Coronary artery (tissue), 2 donors: ENCODE measurements at regions not wholly inside any gene's neighbourhood (a gene's known extent, or its start where the extent isn't known, plus 50 kb on each side); places are given as distances from the start of the nearest gene placed in this dataset.
A peak's percentile ranks its signal among the peaks of the same experiment; 100 is the strongest.

Experiments
- DNase-seq: peaks from one replicate; pipeline ENCODE4 v3.0.0-alpha.2; 2017; ENCODE audit warnings: low spot score
- H3K27ac ChIP-seq, 2 donors: fragments of 200-600 bp; sonication (generic); one replicate each; pipeline ENCODE4 v1.5.1; 2016 to 2019
- H3K4me3 ChIP-seq: fragments of 200-600 bp; sonication (generic); 2 replicates; pipeline ENCODE4 v1.5.1; 2016; ENCODE audit warnings: mild to moderate bottlenecking, moderate library complexity
- TF ChIP-seq, protein P1 (sequence below): fragments of 200-600 bp; sonication (generic); IDR thresholded peaks from one replicate; pipeline ENCODE4 v1.5.1; 2019; ENCODE audit warnings: antibody characterized with exemption

DNA sequence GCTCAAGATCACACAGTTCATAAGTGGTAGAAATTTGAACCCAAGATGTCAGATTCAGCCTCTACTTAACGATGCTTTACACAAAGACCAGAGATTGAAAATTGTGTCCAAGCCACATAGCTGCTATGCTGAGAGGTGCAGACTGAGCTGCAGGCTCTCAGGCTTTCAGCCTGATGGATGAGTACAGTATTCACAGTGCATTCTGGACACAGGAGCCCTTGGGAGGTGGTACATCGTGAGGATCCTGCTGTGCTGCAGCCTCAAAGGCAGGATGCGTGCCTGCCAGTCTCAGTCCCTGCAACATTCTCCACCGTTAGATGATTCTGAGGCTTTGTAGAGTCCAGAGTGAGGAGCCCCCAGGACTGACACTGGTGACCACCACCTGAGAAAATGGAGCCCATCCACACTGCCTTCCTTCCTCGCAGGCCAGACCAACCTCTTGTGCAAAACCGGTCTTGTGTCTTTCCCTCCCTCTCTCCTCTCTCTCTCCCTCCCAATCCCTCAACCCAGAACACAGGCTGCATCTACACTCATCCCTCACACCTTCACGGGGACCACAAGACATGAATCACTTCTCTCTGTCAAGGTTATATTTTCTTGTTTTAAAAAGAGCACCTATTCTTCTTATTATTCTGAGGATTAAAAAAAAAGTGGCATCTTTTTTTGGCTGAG is 203.4 kb upstream of the ZNF507 start:
- TF ChIP-seq, protein P1, sequence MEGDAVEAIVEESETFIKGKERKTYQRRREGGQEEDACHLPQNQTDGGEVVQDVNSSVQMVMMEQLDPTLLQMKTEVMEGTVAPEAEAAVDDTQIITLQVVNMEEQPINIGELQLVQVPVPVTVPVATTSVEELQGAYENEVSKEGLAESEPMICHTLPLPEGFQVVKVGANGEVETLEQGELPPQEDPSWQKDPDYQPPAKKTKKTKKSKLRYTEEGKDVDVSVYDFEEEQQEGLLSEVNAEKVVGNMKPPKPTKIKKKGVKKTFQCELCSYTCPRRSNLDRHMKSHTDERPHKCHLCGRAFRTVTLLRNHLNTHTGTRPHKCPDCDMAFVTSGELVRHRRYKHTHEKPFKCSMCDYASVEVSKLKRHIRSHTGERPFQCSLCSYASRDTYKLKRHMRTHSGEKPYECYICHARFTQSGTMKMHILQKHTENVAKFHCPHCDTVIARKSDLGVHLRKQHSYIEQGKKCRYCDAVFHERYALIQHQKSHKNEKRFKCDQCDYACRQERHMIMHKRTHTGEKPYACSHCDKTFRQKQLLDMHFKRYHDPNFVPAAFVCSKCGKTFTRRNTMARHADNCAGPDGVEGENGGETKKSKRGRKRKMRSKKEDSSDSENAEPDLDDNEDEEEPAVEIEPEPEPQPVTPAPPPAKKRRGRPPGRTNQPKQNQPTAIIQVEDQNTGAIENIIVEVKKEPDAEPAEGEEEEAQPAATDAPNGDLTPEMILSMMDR: no peak
- Histone ChIP-seq H3K27ac (no peak overlapping the region), H3K4me3 (no peak overlapping the region)
- no peak for DNase-seq

DNA sequence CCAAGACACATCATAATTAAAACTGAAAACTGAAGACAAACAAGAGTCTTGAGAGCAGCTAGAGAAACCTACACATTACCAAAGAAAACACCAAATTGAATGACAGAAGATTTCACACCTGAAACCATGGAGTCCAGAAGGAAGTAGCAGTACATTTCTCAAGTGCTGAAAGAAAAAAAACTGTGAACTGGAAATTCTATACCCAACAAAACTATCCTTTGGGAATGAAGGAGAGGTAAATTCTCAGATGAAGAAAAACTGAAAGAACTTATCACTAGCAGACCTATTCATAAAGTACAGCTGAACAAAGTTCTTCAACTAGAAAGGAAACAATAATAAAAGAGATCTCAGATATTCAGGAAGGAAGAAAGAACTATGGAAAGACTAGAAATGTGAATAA is 198.7 kb upstream of the ZNF507 start:
- no peak for DNase-seq
- TF ChIP-seq, protein P1: no peak
- Histone ChIP-seq H3K27ac (no peak overlapping the region), H3K4me3 (no peak overlapping the region)

DNA sequence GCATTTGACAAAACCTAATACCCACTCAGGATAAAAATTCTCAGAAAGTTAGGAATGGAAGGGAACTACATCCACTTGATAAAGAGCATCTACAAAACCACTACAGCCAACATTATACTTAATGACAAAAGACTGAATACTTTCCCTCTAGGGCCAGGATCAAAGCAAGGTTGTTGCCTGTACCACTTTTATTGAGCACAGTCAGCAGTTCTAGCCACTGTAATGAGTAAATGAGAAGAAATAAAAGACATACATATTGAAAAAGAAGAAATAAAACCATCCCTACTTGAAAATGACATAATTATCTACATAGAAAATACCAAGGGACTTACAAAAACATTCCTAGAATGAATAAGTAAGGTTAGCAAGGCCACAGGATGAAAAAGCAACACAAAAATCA is 194.8 kb upstream of the ZNF507 start:
- no peak overlapping the region for H3K27ac ChIP-seq
- no peak overlapping the region for H3K4me3 ChIP-seq
- DNase-seq: no peak
- TF ChIP-seq, protein P1: no peak

DNA sequence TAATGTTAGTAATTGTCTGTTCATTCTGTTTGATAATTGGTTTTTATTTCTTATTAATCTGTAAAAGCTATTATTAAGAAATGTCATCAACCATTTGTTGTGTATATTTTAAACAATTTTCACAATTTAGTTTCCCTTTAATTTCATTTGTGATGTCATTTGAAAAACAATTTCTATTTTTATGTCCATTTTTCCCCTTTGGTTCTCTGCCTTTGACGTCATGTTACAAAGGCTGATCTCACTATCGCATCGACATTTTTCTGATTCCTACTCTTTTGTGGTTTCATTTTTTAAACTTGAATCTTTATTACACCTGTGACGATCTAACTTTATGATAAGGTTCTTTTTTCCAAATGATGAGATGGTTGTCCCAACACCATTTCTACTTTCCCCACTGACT is 191.0 kb upstream of the ZNF507 start:
- H3K27ac ChIP-seq: no peak overlapping the region
- DNase-seq: no peak
- H3K4me3 ChIP-seq: no peak overlapping the region
- TF ChIP-seq, protein P1: no peak

DNA sequence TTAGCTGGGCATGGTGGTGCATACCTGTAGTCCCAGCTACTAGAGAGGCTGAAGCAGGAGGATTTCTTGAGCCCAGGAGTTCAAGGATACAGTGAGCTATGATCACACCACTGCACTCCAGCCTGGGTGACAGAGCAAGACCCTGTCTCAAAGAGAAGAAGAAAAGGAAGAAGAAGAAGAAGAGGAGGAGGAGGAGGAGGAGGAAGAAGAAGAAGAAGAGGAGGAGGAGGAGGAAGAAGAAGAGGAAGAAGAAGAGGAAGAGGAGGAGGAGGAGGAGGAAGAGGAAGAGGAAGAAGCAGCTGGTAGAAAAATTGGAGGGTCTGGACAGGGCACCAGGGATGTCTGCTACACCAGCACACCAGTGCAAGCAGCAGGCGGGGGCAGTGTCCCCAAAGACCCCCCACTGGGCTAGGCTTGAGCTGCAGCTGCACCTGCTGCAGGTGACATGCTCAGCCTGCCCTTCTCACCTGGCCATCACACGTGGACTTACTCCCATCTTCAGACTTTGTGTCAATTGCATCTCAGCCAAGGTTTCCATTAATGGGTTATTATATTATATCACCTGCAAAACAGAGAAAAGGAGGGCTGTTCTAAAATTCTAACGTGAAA is 180.9 kb upstream of the ZNF507 start:
- TF ChIP-seq, protein P1: no peak
- DNase-seq: peak; percentile 5
- Histone ChIP-seq H3K4me3 (no peak overlapping the region), H3K27ac (no peak overlapping the region)

DNA sequence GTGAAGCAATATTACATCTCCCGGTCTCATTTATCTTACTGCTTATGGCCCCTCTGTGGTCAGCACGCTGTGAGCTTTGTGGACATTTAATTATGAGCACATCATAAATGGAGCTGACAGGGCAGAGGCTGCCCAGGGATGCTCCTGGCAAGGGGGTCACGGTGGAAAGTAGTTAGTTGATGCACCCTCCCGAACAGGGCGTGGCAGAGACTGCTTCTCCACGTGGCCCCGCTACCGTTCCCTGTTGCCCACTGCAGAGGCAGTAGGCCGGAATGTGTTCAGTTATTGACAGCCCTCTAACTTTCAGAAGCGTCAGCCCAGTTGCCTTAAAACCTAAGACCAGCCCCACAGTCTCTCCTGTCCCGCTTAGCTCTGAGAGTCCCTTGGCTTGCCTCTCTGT is 180.3 kb upstream of the ZNF507 start:
- TF ChIP-seq, protein P1: no peak
- Histone ChIP-seq H3K27ac (no peak overlapping the region), H3K4me3 (no peak overlapping the region)
- peak; percentile 19 for DNase-seq

DNA sequence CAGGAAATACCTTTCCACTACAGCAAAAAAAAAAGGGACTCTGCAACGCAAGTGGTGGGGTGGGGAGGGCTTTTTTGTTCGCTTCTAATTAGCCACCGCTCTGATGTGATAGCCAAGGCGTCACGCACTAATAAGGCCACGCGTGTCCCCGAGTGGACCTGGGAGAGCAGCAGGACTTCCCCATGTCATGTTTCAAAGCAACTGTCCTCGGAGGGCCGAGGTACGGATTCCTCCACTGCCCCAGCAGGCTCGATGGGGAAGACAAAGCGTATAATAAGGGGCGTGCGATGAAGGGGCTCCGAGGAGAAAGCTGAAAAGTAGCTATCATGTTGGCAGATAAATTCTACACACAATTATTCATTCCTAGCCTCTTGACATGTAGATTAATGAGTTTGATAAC is 179.7 kb upstream of the ZNF507 start:
- TF ChIP-seq, protein P1: no peak
- no peak overlapping the region for H3K27ac ChIP-seq
- H3K4me3 ChIP-seq: no peak overlapping the region
- no peak for DNase-seq
